ENCODE measurements at regions not wholly inside any gene's neighbourhood (a gene's known extent, or its start where the extent isn't known, plus 50 kb on each side); places are given as distances from the start of the nearest gene placed in this dataset.
"Not testable (repeated sequence)": the region's sequence is repeated elsewhere in the genome, so short reads cannot be mapped to it uniquely, and the experiment has no call there.

GRCh38 chr3:143918848-143919247, 52.8 kb upstream of the DIPK2A start:
- no peak overlapping the region for H3K27ac ChIP-seq
- intact Hi-C loops (cut with DNase I; ENCODE audit: low total_unique reads): no loop called here
- TF ChIP-seq POLR2A (IDR thresholded peaks at IDR 0.05): no peak
- TF ChIP-seq CTCF (IDR thresholded peaks at IDR 0.05 in 8 of 11, conservative IDR thresholded peaks at IDR 0.05 in 3 of 11): no peak
- no peak for TF ChIP-seq POLR2AphosphoS5 (IDR thresholded peaks at IDR 0.05)
- no peaks in the 10 kb centered on the region for H3K27me3 ChIP-seq (replicated peaks in 1 of 7)
- peaks cover 0 to 24% (median 3%) of the 10 kb centered on the region in 6 donors for H3K4me1 ChIP-seq
- WGBS, 5 donors: 35 to 95% (median 89%) methylated on average over 1 of the region's 1 CpG
- no peak overlapping the region for H3K4me3 ChIP-seq
- H3K9me3 ChIP-seq: no peaks in the 10 kb centered on the region
- no peaks in the 10 kb centered on the region for H3K36me3 ChIP-seq
- DNase-seq: no peak

- DNase-seq; intact Hi-C loops (cut with DNase I; ENCODE audit: low total_unique reads); H3K27me3 ChIP-seq (replicated peaks in 1 of 7); H3K4me3 ChIP-seq; H3K36me3 ChIP-seq; H3K9me3 ChIP-seq: not testable (repeated sequence)
- H3K27ac ChIP-seq: peak overlapping the region in 3 of 8 donors; percentile 17 to 59 (median 42)
- H3K4me1 ChIP-seq: peaks cover 0 to 48% (median 8%) of the 10 kb centered on the region in 6 donors
- whole genome bisulfite sequencing, 5 donors: 38 to 49% (median 41%) methylated on average over 1 of the region's 1 CpG
Observed at GRCh38 chr3:143921176-143921575, 50.4 kb upstream of the DIPK2A start.

Measured in spleen (tissue), 11 donors.